NCI-H524 (cell line): ENCODE measurements at regions not wholly inside any gene's neighbourhood (a gene's known extent, or its start where the extent isn't known, plus 50 kb on each side); places are given as distances from the start of the nearest gene placed in this dataset.

ENCODE experiments used
- DNase-seq, 2 experiments: peaks; one replicate each; lab custom pipeline; 2025; lab: John Stamatoyannopoulos, UW

GRCh38 chr5:13477118-13477737 lies 467.3 kb downstream of the DNAH5 start:
- no peak for DNase-seq

- DNase-seq, result no peak
Measured at GRCh38 chr5:13472842-13473241, 471.6 kb downstream of the DNAH5 start.

GRCh38 chr5:13470975-13471374 lies 473.5 kb downstream of the DNAH5 start:
- DNase-seq, result no peak

- no peak for DNase-seq
Measured at GRCh38 chr5:13470263-13470662, 474.2 kb downstream of the DNAH5 start.

GRCh38 chr5:13464532-13465193 lies 479.8 kb downstream of the DNAH5 start:
- no peak for DNase-seq

GRCh38 chr5:13460587-13460986 lies 483.9 kb downstream of the DNAH5 start:
- DNase-seq, result no peak

GRCh38 chr5:13454050-13454449 lies 490.4 kb downstream of the DNAH5 start:
- DNase-seq, result no peak

GRCh38 chr5:13448843-13449242 lies 495.6 kb downstream of the DNAH5 start:
- no peak for DNase-seq

- DNase-seq, result no peak
Measured at GRCh38 chr5:13439430-13439829, 505.1 kb downstream of the DNAH5 start.

- DNase-seq, result no peak
Measured at GRCh38 chr5:13427827-13428557, 516.5 kb downstream of the DNAH5 start.

- DNase-seq, result peak in 1 of 2 experiments; percentile 56
Measured at GRCh38 chr5:13412040-13412595, 532.4 kb downstream of the DNAH5 start.

GRCh38 chr5:13408616-13409015 lies 535.9 kb downstream of the DNAH5 start:
- DNase-seq, result peak in 1 of 2 experiments; percentile 31

GRCh38 chr5:13403351-13403750 lies 541.1 kb downstream of the DNAH5 start:
- DNase-seq, result no peak

GRCh38 chr5:13385066-13385465 lies 559.4 kb downstream of the DNAH5 start:
- DNase-seq, result no peak

- DNase-seq, result no peak
Measured at GRCh38 chr5:13382232-13382631, 562.3 kb downstream of the DNAH5 start.

- no peak for DNase-seq
Measured at GRCh38 chr5:13378091-13378490, 566.4 kb downstream of the DNAH5 start.

- no peak for DNase-seq
Measured at GRCh38 chr5:13359344-13359743, 585.1 kb downstream of the DNAH5 start.

- no peak for DNase-seq
Measured at GRCh38 chr5:13358342-13358741, 586.1 kb downstream of the DNAH5 start.

GRCh38 chr5:13357929-13358328 lies 586.6 kb downstream of the DNAH5 start:
- peak in 1 of 2 experiments; percentile 62 for DNase-seq

- no peak for DNase-seq
Measured at GRCh38 chr5:13356226-13356625, 588.3 kb downstream of the DNAH5 start.

- DNase-seq, result no peak
Measured at GRCh38 chr5:13354611-13355010, 589.9 kb downstream of the DNAH5 start.

GRCh38 chr5:13350767-13351166 lies 593.7 kb downstream of the DNAH5 start:
- DNase-seq, result peak; percentile 67 to 89

GRCh38 chr5:13348568-13348967 lies 595.9 kb downstream of the DNAH5 start:
- DNase-seq, result no peak
